KMS-11 (cell line): ENCODE measurements at regions not wholly inside any gene's neighbourhood (a gene's known extent, or its start where the extent isn't known, plus 50 kb on each side); places are given as distances from the start of the nearest gene placed in this dataset.

ENCODE experiments used
- H2AFZ ChIP-seq: fragments of 200-600 bp; sonication (generic); 2 replicates; pipeline ENCODE4 v1.6.1; 2016; ENCODE audit warnings: antibody characterized with exemption, mixed run types, low read depth
- H3K27ac ChIP-seq: fragments of 200-600 bp; sonication (generic); 2 replicates; pipeline ENCODE4 v1.6.1; 2016; ENCODE audit warnings: mild to moderate bottlenecking, mixed run types
- H3K27me3 ChIP-seq: fragments of 200-600 bp; sonication (generic); 2 replicates; pipeline ENCODE4 v1.6.1; 2017; ENCODE audit warnings: mild to moderate bottlenecking, low read depth, mixed run types, moderate library complexity; ENCODE audit not compliant: insufficient read depth
- H3K36me3 ChIP-seq: fragments of 200-600 bp; sonication (generic); 2 replicates; pipeline ENCODE4 v1.6.1; 2017; ENCODE audit warnings: mild to moderate bottlenecking, mixed run types; ENCODE audit not compliant: insufficient read depth
- H3K4me1 ChIP-seq: fragments of 200-600 bp; sonication (generic); 2 replicates; pipeline ENCODE4 v1.6.1; 2016; ENCODE audit warnings: mild to moderate bottlenecking, low read depth, mixed run types; ENCODE audit not compliant: poor library complexity, severe bottlenecking
- H3K4me2 ChIP-seq: fragments of 200-600 bp; sonication (generic); 2 replicates; pipeline ENCODE4 v1.7.0; 2016; ENCODE audit warnings: mild to moderate bottlenecking, mixed run types
- H3K4me3 ChIP-seq: fragments of 200-600 bp; sonication (generic); IDR thresholded peaks from 2 replicates; pipeline ENCODE4 v1.6.1; 2017; ENCODE audit warnings: low read depth, low read length, mixed read lengths; ENCODE audit not compliant: insufficient read depth
- H3K79me2 ChIP-seq: fragments of 200-600 bp; sonication (generic); 2 replicates; pipeline ENCODE4 v1.6.1; 2016; ENCODE audit warnings: low read depth, mixed run types; ENCODE audit not compliant: insufficient read depth
- H3K9ac ChIP-seq: fragments of 200-600 bp; sonication (generic); 2 replicates; pipeline ENCODE4 v1.6.1; 2016; ENCODE audit warnings: mild to moderate bottlenecking, mixed run types
- H4K20me1 ChIP-seq: fragments of 200-600 bp; sonication (generic); 2 replicates; pipeline ENCODE4 v1.6.1; 2016; ENCODE audit warnings: mild to moderate bottlenecking, mixed run types; ENCODE audit not compliant: insufficient read depth
- TF ChIP-seq, protein P1 (sequence below): fragments of 200-600 bp; sonication (generic); conservative IDR thresholded peaks from 2 replicates; pipeline ENCODE4 v1.6.1; 2017; ENCODE audit warnings: low read depth, mild to moderate bottlenecking, antibody characterized with exemption, low read length, moderate library complexity, mixed read lengths

DNA sequence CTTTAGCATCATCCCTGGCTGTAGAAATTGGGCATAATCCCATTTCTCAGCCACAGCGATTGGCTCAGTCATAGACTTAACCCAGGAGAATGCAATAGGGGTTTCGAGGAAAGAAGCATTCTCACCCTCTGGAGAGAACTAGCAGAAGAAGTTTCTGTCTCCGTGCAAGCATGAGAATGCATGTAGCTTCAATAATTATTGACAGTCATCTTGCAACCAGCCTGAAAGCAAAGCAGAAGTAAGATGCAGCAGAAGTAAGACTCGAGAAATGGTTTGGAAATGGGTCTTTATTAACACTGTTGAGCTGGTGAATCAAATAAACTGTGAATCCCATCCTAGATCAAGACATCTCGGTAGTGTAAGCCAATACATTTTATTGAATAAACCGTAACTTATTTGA, 828.8 kb upstream of the GJE1 start:
- TF ChIP-seq, protein P1, sequence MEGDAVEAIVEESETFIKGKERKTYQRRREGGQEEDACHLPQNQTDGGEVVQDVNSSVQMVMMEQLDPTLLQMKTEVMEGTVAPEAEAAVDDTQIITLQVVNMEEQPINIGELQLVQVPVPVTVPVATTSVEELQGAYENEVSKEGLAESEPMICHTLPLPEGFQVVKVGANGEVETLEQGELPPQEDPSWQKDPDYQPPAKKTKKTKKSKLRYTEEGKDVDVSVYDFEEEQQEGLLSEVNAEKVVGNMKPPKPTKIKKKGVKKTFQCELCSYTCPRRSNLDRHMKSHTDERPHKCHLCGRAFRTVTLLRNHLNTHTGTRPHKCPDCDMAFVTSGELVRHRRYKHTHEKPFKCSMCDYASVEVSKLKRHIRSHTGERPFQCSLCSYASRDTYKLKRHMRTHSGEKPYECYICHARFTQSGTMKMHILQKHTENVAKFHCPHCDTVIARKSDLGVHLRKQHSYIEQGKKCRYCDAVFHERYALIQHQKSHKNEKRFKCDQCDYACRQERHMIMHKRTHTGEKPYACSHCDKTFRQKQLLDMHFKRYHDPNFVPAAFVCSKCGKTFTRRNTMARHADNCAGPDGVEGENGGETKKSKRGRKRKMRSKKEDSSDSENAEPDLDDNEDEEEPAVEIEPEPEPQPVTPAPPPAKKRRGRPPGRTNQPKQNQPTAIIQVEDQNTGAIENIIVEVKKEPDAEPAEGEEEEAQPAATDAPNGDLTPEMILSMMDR = no peak
- Histone ChIP-seq H3K4me3 (no peak overlapping the region), H2AFZ (no peak overlapping the region), H3K27ac (no peak overlapping the region), H3K36me3 (no peaks in the 10 kb centered on the region), H3K79me2 (no peaks in the 10 kb centered on the region), H3K9ac (no peak overlapping the region), H3K27me3 (no peaks in the 10 kb centered on the region), H3K4me1 (no peaks in the 10 kb centered on the region), H4K20me1 (no peaks in the 10 kb centered on the region), H3K4me2 (no peak overlapping the region)

DNA sequence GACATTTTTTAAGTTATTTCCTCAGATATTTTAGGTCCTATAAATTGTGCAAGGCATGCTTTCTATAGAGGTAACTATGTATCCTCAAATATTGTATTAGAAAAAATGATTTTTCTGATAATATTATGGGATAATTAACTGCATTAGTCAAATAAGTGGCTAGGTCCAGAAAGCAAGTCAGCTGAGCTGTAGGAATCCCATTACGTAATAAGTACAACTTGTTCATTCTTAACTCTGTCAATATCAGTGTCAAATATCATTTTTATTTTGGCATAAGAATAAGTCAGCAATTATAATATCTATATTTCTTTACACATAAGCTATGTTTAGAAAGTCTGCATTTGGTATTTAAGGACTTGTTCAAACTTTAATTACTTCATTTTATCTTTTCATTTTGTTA, 830.9 kb upstream of the GJE1 start:
- Histone ChIP-seq H3K4me1 (no peaks in the 10 kb centered on the region), H3K4me2 (no peak overlapping the region), H3K27me3 (no peaks in the 10 kb centered on the region), H3K4me3 (no peak overlapping the region), H3K36me3 (no peaks in the 10 kb centered on the region), H3K27ac (no peak overlapping the region), H4K20me1 (no peaks in the 10 kb centered on the region), H3K79me2 (no peaks in the 10 kb centered on the region), H3K9ac (no peak overlapping the region), H2AFZ (no peak overlapping the region)
- TF ChIP-seq, protein P1 = no peak

DNA sequence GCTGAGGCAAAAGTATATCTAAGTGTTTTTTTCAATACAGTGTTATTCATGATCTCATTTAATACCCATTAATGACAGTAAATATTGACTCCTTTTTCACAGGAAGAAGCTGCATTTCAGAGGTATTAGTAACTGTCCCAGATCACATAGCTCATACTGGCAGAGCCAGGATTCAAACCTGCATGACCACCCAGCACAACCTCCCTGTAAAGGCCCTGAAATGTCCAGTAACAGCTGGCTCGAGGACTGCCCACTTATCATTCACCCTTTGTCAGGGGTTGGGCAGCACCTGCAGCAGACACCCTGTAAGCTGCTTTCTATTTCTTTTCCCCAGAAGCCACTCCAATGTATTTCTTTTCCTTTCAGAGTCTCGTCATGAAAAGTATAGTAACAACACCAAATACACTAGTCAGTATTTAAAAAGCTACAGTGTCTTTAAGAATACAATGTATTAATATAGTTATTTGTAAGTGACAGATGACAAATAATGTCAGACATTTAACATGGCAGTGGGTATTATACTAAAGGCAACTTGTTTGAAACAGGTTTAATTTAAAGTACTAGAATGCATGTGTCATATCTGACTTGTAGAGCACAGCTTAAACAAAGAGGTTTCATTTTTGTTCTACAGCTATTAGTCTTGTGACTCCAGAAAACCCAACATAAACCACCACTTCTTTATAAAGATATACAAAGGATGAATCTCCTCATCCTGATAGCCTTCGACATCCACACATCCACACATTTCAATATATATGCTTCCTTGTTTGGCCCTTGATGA, 841.6 kb upstream of the GJE1 start:
- Histone ChIP-seq H3K27ac (no peak overlapping the region), H3K4me1 (no peaks in the 10 kb centered on the region), H4K20me1 (no peaks in the 10 kb centered on the region), H2AFZ (no peak overlapping the region), H3K79me2 (no peaks in the 10 kb centered on the region), H3K36me3 (no peaks in the 10 kb centered on the region), H3K9ac (no peak overlapping the region), H3K27me3 (no peaks in the 10 kb centered on the region), H3K4me3 (no peak overlapping the region), H3K4me2 (no peak overlapping the region)
- TF ChIP-seq, protein P1 = no peak

DNA sequence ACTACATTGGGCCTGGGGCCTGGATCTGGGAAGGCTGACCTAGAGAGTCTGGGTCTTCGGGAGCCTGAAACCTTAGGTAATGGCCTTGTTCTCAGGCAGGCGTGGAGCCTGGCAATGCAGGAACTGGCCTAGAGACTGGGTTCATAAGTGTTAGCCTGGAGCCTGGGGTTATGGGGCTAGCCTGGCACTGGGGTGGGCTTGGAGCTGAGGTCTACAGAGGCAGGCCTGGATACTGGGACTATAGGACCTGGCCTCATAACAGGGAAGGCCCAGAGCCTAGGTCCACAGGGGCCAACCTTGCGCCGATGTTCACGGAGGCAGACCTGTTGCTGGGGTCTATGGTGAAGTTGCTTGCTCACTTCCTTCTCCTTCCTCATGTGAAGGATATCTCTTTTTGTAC, 843.8 kb upstream of the GJE1 start:
- no peak overlapping the region for H3K27ac ChIP-seq
- no peak overlapping the region for H3K4me2 ChIP-seq
- no peaks in the 10 kb centered on the region for H3K4me1 ChIP-seq
- TF ChIP-seq, protein P1 = no peak
- H3K79me2 ChIP-seq = no peaks in the 10 kb centered on the region
- H3K27me3 ChIP-seq = no peaks in the 10 kb centered on the region
- no peak overlapping the region for H3K4me3 ChIP-seq
- H3K36me3 ChIP-seq = no peaks in the 10 kb centered on the region
- H4K20me1 ChIP-seq = no peaks in the 10 kb centered on the region
- H3K9ac ChIP-seq = no peak overlapping the region
- H2AFZ ChIP-seq = no peak overlapping the region
